ENCODE measurements at regions not wholly inside any gene's neighbourhood (a gene's known extent, or its start where the extent isn't known, plus 50 kb on each side); places are given as distances from the start of the nearest gene placed in this dataset.

DNA sequence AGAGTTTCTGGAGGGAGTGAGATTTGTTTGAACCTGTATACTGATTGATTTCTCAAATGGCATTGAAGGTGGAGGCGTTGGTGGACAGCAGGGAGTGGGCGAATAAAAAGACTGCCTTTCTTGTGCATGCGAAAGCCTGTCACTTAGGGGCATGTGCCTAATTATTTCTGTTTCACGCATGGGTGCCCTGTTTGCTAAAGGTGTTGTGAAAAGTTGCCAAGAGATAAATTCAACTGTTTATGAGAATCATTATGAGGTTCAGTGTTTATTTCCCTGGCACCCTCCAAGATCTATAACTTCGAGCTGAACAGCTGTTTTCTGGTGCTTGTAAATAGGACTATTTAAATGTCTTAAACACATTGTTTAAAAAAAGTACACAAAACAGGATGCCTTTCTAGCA, 67.4 kb upstream of the DMRTA1 start:
- DNase-seq (ENCODE audit: extremely low read depth in 1 of 11, low read depth in 9 of 11, low spot score in 4 of 11), result peak in 1 of 11 donors; percentile 3

DNA sequence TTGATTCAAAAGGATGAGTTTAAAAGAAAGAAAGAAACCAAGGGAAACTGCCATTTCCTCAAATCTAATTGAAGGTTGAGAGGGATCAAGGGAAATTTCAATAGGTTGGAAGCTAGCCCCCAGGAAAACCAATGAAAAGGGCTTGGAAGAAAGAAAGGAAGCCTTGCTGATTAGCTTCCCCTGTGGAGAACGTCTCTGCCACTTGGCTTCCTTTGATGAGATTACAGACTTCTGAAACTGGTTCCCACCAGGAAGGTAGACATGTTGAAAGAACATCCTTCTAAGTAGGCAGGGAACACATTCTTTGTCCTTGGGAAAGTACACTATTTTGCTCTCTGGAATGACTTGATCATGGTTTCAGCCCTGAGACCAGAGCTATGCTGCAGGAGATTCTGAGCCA, 65.5 kb upstream of the DMRTA1 start:
- no peak for DNase-seq (ENCODE audit: extremely low read depth in 1 of 11, low read depth in 9 of 11, low spot score in 4 of 11)

DNA sequence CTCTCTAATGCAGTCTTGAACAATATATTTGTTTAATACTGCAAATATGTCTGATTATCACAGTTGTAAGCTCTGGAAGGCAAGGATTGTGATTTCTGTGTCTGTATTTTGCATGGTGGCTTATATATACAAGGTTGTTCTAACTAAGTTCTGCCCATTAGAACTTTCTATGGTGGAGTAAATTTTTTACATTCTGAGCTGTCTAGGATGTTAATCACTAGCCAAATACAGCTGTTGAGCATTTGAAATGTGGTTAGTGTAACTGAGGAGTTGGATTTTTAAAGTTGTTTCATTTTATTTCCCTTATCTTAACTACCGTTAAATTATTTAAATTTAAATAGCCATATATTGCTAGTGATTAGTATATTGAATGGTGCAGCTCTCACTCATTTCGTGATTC, 64.3 kb upstream of the DMRTA1 start:
- no peak for DNase-seq (ENCODE audit: extremely low read depth in 1 of 11, low read depth in 9 of 11, low spot score in 4 of 11)

DNA sequence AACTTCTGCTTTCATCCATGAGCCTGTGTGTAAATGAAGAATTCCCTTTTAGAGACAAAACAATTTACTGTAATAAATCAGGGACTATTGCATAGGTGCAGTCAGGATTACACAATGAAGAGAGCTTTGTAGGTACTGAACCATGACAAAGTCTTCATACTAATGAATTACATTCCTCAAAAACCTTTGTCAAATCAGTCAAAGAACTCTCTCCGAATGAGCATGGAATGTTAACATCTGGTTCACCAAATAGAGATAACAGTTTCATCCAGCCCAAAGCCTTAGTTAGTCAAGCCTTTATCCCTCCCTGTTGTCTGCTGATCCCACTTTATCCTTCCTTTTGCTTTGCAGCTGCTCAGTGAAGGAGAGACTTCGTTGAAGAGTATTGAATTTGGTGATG, 62.9 kb upstream of the DMRTA1 start:
- DNase-seq (ENCODE audit: extremely low read depth in 1 of 11, low read depth in 9 of 11, low spot score in 4 of 11), result no peak

DNA sequence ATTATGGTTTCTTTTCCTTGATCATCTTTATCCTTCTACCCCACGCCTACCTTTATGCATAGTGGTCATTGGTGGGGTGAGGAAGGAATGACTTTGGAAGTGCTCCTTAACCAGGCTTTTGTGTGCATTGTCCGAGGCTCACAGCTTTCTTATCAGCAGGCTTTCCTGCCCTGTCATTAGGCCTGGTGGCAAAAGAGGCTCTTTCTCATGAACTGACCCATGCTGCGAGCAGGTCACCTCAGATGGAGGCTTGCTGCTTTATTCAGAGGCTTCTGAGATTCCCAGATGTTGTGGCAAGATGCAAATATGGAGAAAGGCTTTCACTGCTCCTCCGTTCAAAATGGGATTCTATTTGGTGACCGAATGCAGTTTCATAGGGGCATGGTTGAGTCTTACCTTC, 57.4 kb upstream of the DMRTA1 start:
- DNase-seq (ENCODE audit: extremely low read depth in 1 of 11, low read depth in 9 of 11, low spot score in 4 of 11), result no peak

DNA sequence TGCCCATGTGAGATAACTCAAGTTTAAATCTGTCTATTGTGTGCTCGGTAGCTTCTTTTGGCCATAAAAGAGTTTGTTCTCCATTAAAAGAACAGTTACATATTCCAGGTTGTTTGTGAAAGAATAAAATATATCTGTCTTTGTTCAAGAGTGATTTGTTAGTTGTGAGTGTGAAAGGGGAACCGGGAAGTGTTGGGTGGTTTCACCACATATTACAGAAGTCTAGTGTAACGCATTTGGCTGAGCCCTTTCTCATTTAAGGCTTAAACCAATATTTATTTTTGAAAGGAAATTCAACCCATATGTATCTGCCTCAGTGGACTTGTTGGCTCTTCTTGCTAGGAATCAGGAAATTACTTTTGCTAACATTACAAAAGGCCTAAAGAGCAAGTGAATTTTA, 54.1 kb upstream of the DMRTA1 start:
- DNase-seq (ENCODE audit: extremely low read depth in 1 of 11, low read depth in 9 of 11, low spot score in 4 of 11), result no peak

DNA sequence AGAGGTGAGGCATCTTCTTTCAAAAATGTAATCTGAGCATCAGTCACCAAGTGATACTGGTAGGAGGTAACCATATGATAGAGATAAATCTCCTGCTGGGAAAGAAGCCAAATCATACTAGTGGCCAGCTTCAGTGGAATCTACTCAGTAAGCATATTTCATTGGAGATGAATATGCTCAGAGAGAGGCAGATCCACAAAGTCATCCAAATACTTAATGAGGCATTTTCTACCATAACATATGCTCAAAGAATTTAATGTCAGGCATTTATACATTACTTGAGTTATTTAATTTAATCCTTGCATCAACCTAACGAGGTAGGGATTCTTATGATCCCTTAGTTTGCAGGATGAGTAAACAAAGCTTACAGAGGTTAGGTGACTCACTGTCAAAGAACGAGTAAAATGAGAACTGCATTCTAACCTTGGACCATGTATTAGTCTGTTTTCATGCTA, 50.9 kb upstream of the DMRTA1 start:
- no peak for DNase-seq (ENCODE audit: extremely low read depth in 1 of 11, low read depth in 9 of 11, low spot score in 4 of 11)

Data from renal cortex interstitium (tissue), 11 donors.